IMR-90 (cell line): ENCODE measurements at regions not wholly inside any gene's neighbourhood (a gene's known extent, or its start where the extent isn't known, plus 50 kb on each side); places are given as distances from the start of the nearest gene placed in this dataset.

Source experiments
- ATAC-seq: fragments of 200-7000 bp; cut with Tn5 transposase; 2 replicates; pipeline ENCODE4 v1.9.1; 2020; ENCODE audit warnings: low read depth, mild to moderate bottlenecking, moderate library complexity
- BruUV-seq: library from RNA; stranded (reverse); fragments of 400-500 nt; replicated peaks from 2 replicates; lab custom pipeline; 2021; lab: Mats Ljungman, UMichigan
- CTCF ChIA-PET: fragments of 300-600 bp; formaldehyde crosslinking; extraction: SDS; loops from one replicate; lab custom pipeline; 2021; ENCODE audit warnings: antibody characterized with exemption; lab: Yijun Ruan, JAX
- POLR2A ChIA-PET: fragments of 300-600 bp; sonication (Branson Sonifier 250); formaldehyde crosslinking; loops from one replicate; lab custom pipeline; 2022; ENCODE audit warnings: antibody characterized with exemption; ENCODE audit not compliant: unreplicated experiment; lab: Charles Lee
- DNase-seq: peaks from one replicate; pipeline ENCODE4 v3.0.0; 2013
- H2AFZ ChIP-seq: replicated peaks from 2 replicates; pipeline ENCODE3; 2013; ENCODE audit warnings: low read length, mild to moderate bottlenecking; ENCODE audit not compliant: poor library complexity
- H2AK5ac ChIP-seq: 2 replicates; pipeline ENCODE4 v1.6.1; 2013; ENCODE audit warnings: low read depth, low read length, inconsistent platforms
- H2AK9ac ChIP-seq: replicated peaks from 2 replicates; pipeline ENCODE3; 2013; ENCODE audit warnings: mild to moderate bottlenecking, low read depth, low read length, moderate library complexity; ENCODE audit not compliant: poor library complexity
- H2BK120ac ChIP-seq: 2 replicates; pipeline ENCODE4 v1.6.1; 2013; ENCODE audit warnings: low read depth, low read length, inconsistent platforms
- H2BK15ac ChIP-seq: 3 replicates; pipeline ENCODE4 v1.6.1; 2013; ENCODE audit warnings: low read depth, low read length, inconsistent platforms
- H2BK20ac ChIP-seq: 2 replicates; pipeline ENCODE4 v1.6.1; 2013; ENCODE audit warnings: low read depth, mild to moderate bottlenecking, inconsistent platforms, low read length, moderate library complexity
- H2BK5ac ChIP-seq: 2 replicates; pipeline ENCODE4 v1.6.1; 2013; ENCODE audit warnings: mild to moderate bottlenecking, low read depth, low read length, inconsistent platforms; ENCODE audit not compliant: poor library complexity, severe bottlenecking
- H3K14ac ChIP-seq: replicated peaks from 2 replicates; pipeline ENCODE4 v1.6.1; 2013; ENCODE audit warnings: low read depth, low read length, inconsistent platforms
- H3K18ac ChIP-seq: 2 replicates; pipeline ENCODE4 v1.6.1; 2013; ENCODE audit warnings: low read depth, low read length, control low read depth
- H3K23ac ChIP-seq: 2 replicates; pipeline ENCODE4 v1.6.1; 2013; ENCODE audit warnings: low read depth, low read length, inconsistent platforms
- H3K27ac ChIP-seq: 2 replicates; pipeline ENCODE4 v1.5.1; 2013; ENCODE audit warnings: mild to moderate bottlenecking, control low read depth, low read length; ENCODE audit not compliant: insufficient read depth
- H3K27me3 ChIP-seq: 2 replicates; pipeline ENCODE4 v1.6.1; 2013; ENCODE audit warnings: low read length; ENCODE audit not compliant: control insufficient read depth, insufficient read depth
- H3K36me3 ChIP-seq: 2 replicates; pipeline ENCODE4 v1.6.1; 2013; ENCODE audit warnings: low read length, mixed read lengths; ENCODE audit not compliant: control insufficient read depth, insufficient read depth
- H3K4ac ChIP-seq: 2 replicates; pipeline ENCODE4 v1.6.1; 2013; ENCODE audit warnings: low read depth, low read length, inconsistent platforms
- H3K4me1 ChIP-seq: 2 replicates; pipeline ENCODE4 v1.6.1; 2013; ENCODE audit warnings: low read length, mixed read lengths; ENCODE audit not compliant: control insufficient read depth, insufficient read depth
- H3K4me2 ChIP-seq: 2 replicates; pipeline ENCODE4 v1.6.1; 2013; ENCODE audit warnings: low read depth, mild to moderate bottlenecking, control low read depth, low read length, moderate library complexity
- H3K4me3 ChIP-seq: 2 replicates; pipeline ENCODE4 v1.5.1; 2013; ENCODE audit warnings: low read depth, mild to moderate bottlenecking, control low read depth, low read length, moderate library complexity; ENCODE audit not compliant: insufficient read depth
- H3K56ac ChIP-seq: 2 replicates; pipeline ENCODE4 v1.6.1; 2013; ENCODE audit warnings: low read length, inconsistent platforms; ENCODE audit not compliant: insufficient read depth; ENCODE audit errors: extremely low read depth
- H3K79me1 ChIP-seq, 2 experiments: 2 replicates each; pipeline ENCODE4 v1.6.1; 2013; ENCODE audit warnings: low read length in 2 of 2, inconsistent platforms in 1 of 2, low read depth in 1 of 2
- H3K9ac ChIP-seq: 2 replicates; pipeline ENCODE4 v1.6.1; 2013; ENCODE audit warnings: low read depth, low read length, control low read depth
- H3K9me1 ChIP-seq: 2 replicates; pipeline ENCODE4 v1.6.1; 2013; ENCODE audit warnings: low read length, inconsistent platforms; ENCODE audit not compliant: insufficient read depth
- H3K9me3 ChIP-seq: 2 replicates; pipeline ENCODE4 v1.6.1; 2013; ENCODE audit warnings: low read length; ENCODE audit not compliant: control insufficient read depth, insufficient read depth
- H4K20me1 ChIP-seq: 2 replicates; pipeline ENCODE4 v1.6.1; 2013; ENCODE audit warnings: low read length, inconsistent platforms; ENCODE audit not compliant: insufficient read depth
- H4K5ac ChIP-seq: 2 replicates; pipeline ENCODE4 v1.6.1; 2013; ENCODE audit warnings: mild to moderate bottlenecking, low read depth, low read length, control low read depth
- H4K8ac ChIP-seq, 2 experiments: 2 replicates each; pipeline ENCODE4 v1.6.1; 2013; ENCODE audit warnings: low read depth in 2 of 2, low read length in 2 of 2, control low read depth in 1 of 2, inconsistent platforms in 1 of 2
- H4K91ac ChIP-seq: 2 replicates; pipeline ENCODE4 v1.6.1; 2013; ENCODE audit warnings: low read depth, low read length, inconsistent platforms; ENCODE audit not compliant: insufficient read depth
- BHLHE40 ChIP-seq: fragments of 150-350 bp; IDR thresholded peaks from 2 replicates; pipeline ENCODE4 v1.6.1; 2016; ENCODE audit warnings: mild to moderate bottlenecking, low read depth, low read length
- CEBPB ChIP-seq: IDR thresholded peaks from 2 replicates; pipeline ENCODE4 v1.6.1; 2012; ENCODE audit warnings: low read depth, low read length, improper control_type of control experiment
- MAFK ChIP-seq: IDR thresholded peaks from 2 replicates; pipeline ENCODE4 v1.6.1; 2012; ENCODE audit warnings: low read depth, low read length, improper control_type of control experiment
- MAZ ChIP-seq: IDR thresholded peaks from 2 replicates; pipeline ENCODE4 v1.6.1; 2012; ENCODE audit warnings: low read depth, mild to moderate bottlenecking, low read length, improper control_type of control experiment, moderate library complexity, borderline replicate concordance
- MXI1 ChIP-seq: IDR thresholded peaks from 2 replicates; pipeline ENCODE4 v1.6.1; 2012; ENCODE audit warnings: low read depth, mild to moderate bottlenecking, low read length, moderate library complexity, borderline replicate concordance
- NFE2L2 ChIP-seq: fragments of 150-350 bp; IDR thresholded peaks from 2 replicates; pipeline ENCODE4 v1.6.1; 2016; ENCODE audit warnings: low read depth, mild to moderate bottlenecking, low read length
- RAD21 ChIP-seq: IDR thresholded peaks from 2 replicates; pipeline ENCODE4 v1.6.1; 2012; ENCODE audit warnings: low read length, improper control_type of control experiment
- RCOR1 ChIP-seq: IDR thresholded peaks from 2 replicates; pipeline ENCODE4 v1.6.1; 2012; ENCODE audit warnings: mild to moderate bottlenecking, low read length, improper control_type of control experiment; ENCODE audit not compliant: insufficient replicate concordance
- SMC3 ChIP-seq: fragments of 150-350 bp; IDR thresholded peaks from 2 replicates; pipeline ENCODE4 v1.6.1; 2016; ENCODE audit warnings: low read depth, mild to moderate bottlenecking, antibody characterized with exemption, low read length, moderate library complexity
- dilution Hi-C: fragments of 300-500 bp; cut with HindIII; formaldehyde crosslinking; loops from one replicate; pipeline ENCODE4 v1.14.3; 2018; ENCODE audit warnings: low sequenced_read_pairs; ENCODE audit not compliant: unreplicated experiment
- in situ Hi-C: fragments of 300-500 bp; cut with MboI; formaldehyde crosslinking; loops from 3 replicates; pipeline ENCODE4 v1.14.3; 2019; ENCODE audit warnings: low sequenced_read_pairs, inconsistent platforms, mixed read lengths
- intact Hi-C: fragments of 100-400 bp; cut with micrococcal nuclease; formaldehyde crosslinking; loops from 2 replicates; pipeline ENCODE4 v1.10.0; 2022
- TF ChIP-seq, protein P1 (sequence below): fragments of 150-350 bp; IDR thresholded peaks from 2 replicates; pipeline ENCODE4 v1.6.1; 2016; ENCODE audit warnings: low read depth, mild to moderate bottlenecking, low read length, moderate library complexity, borderline replicate concordance
- TF ChIP-seq, protein P2 (sequence below): fragments of 150-350 bp; IDR thresholded peaks from 2 replicates; pipeline ENCODE4 v1.6.1; 2017; ENCODE audit warnings: mild to moderate bottlenecking, antibody characterized with exemption, low read length, low read depth

DNA sequence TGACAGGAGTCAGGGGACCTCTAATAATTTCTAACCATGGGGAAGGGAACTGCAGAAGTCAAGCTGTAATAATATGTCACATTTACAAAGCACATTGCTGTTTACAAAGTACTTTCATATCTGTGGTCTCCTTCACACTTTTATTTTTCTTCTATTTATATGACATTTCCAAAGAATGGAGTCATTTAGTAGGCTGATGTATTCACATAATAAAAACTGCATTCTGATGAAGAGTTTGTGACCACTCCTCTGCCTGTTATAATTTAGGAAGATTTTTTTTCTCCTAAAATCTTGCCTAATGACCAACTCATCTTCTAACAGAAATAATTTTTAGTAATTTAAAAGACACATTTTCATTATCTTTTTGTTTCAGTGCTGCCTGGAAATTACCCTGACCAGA lies 272.2 kb upstream of the VEPH1 start:
- Histone ChIP-seq H2AK5ac (no peak overlapping the region), H3K23ac (no peak overlapping the region), H2AK9ac (no peak overlapping the region), H3K36me3 (no peaks in the 10 kb centered on the region), H3K27me3 (no peaks in the 10 kb centered on the region), H2BK5ac (no peak overlapping the region), H3K56ac (no peak overlapping the region), H2BK15ac (no peak overlapping the region), H4K5ac (no peak overlapping the region), H4K20me1 (no peaks in the 10 kb centered on the region), H3K9me1 (no peaks in the 10 kb centered on the region), H3K4me3 (no peak overlapping the region), H2BK120ac (no peak overlapping the region), H3K14ac (no peak overlapping the region), H3K18ac (no peak overlapping the region), H4K8ac (no peak overlapping the region), H3K27ac (no peak overlapping the region), H3K79me1 (no peaks in the 10 kb centered on the region), H3K4me1 (no peaks in the 10 kb centered on the region), H4K91ac (no peak overlapping the region), H2AFZ (no peak overlapping the region), H3K9ac (no peak overlapping the region), H3K4me2 (no peak overlapping the region), H2BK20ac (no peak overlapping the region), H3K4ac (no peak overlapping the region), H3K9me3 (no peaks in the 10 kb centered on the region)
- in situ Hi-C loops (no loop called here), intact Hi-C loops (no loop called here), dilution Hi-C loops (no loop called here)
- ChIA-PET POLR2A (no interaction called here), CTCF (no interaction called here)
- no peak for DNase-seq
- TF ChIP-seq MAZ (no peak), NFE2L2 (no peak), RAD21 (no peak), BHLHE40 (no peak), MXI1 (no peak), RCOR1 (no peak), SMC3 (no peak), CEBPB (no peak), MAFK (no peak)
- TF ChIP-seq, protein P1, sequence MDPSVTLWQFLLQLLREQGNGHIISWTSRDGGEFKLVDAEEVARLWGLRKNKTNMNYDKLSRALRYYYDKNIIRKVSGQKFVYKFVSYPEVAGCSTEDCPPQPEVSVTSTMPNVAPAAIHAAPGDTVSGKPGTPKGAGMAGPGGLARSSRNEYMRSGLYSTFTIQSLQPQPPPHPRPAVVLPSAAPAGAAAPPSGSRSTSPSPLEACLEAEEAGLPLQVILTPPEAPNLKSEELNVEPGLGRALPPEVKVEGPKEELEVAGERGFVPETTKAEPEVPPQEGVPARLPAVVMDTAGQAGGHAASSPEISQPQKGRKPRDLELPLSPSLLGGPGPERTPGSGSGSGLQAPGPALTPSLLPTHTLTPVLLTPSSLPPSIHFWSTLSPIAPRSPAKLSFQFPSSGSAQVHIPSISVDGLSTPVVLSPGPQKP, result no peak
- TF ChIP-seq, protein P2, sequence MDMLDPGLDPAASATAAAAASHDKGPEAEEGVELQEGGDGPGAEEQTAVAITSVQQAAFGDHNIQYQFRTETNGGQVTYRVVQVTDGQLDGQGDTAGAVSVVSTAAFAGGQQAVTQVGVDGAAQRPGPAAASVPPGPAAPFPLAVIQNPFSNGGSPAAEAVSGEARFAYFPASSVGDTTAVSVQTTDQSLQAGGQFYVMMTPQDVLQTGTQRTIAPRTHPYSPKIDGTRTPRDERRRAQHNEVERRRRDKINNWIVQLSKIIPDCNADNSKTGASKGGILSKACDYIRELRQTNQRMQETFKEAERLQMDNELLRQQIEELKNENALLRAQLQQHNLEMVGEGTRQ, result no peak
- ATAC-seq, result no peak
- no TSS peak for BruUV-seq
